ENCODE measurements at regions not wholly inside any gene's neighbourhood (a gene's known extent, or its start where the extent isn't known, plus 50 kb on each side); places are given as distances from the start of the nearest gene placed in this dataset.

DNA sequence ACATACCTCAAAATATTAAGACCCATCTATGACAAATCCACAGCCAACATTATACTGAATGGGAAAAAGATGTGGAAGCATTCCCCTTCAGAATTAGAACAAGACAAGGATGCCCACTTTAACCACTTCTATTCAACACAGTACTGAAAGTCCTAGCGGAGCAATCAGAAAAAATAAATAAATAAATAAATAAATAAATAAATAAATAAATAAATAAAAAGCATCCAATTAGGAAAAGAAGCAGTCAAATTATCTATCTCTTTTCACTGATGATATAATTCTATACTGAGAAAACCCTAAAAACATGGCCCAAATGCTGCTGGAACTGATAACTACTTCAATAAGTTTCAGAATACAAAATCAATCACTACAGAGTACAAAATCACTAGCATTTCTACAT is 67.5 kb downstream of the PRR32 start:
- no peak overlapping the region for H3K4me3 Mint-ChIP-seq
- H3K27ac Mint-ChIP-seq = no peak overlapping the region
- no peaks in the 10 kb centered on the region for H3K36me3 Mint-ChIP-seq
- DNase-seq (no peak), ATAC-seq (no peak)
- peaks cover 0 to 7% (median 2%) of the 10 kb centered on the region in 9 donors for H3K9me3 Mint-ChIP-seq
- no peaks in the 10 kb centered on the region for H3K4me1 Mint-ChIP-seq
- H3K27me3 Mint-ChIP-seq = no peaks in the 10 kb centered on the region
- POLR2A ChIA-PET = no interaction called here

DNA sequence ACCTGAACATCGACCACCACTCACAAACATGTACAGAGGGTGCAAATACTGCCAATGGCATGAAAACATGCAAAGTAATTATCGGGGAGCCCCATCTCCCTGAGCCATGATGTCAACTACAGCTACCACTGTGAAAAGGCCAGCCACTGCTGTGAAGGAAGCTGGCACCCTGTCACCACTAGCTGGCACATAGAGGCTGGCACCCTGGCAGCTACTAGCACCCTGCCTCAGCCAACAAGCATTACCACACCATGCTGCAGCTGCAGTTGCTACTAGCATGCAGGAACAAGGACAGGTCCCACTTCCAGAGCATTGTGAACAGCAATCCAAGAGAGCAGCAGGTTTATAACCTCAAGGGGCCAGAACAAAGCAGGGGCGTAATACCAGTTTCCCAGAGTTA is 81.4 kb downstream of the PRR32 start:
- Mint-ChIP-seq H3K36me3 (no peaks in the 10 kb centered on the region), H3K4me1 (no peaks in the 10 kb centered on the region), H3K27me3 (no peaks in the 10 kb centered on the region), H3K4me3 (no peak overlapping the region), H3K9me3 (peaks cover 0 to 18% (median 2%) of the 10 kb centered on the region in 9 donors), H3K27ac (no peak overlapping the region)
- DNase-seq (no peak), ATAC-seq (no peak)
- POLR2A ChIA-PET = no interaction called here

DNA sequence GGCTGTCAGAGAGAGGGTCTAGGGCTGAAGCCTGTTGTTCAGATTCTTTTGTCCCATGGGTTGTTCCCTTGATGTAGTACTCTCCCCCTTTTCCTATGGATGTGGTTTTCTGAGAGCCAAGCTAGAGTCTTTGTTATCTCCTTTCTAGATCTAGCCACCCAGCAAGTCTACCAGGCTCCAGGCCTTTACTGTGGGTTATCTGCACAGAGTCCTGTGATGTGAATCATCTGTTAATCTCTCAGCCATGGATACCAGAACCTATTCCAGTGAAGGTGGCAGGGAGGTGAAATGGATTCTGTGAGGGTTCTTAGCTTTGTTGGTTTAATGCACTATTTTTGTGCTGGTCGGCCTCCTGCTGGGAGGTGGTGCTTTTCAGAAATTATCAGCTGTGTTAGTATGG is 109.5 kb downstream of the PRR32 start:
- ATAC-seq (no peak), DNase-seq (no peak)
- POLR2A ChIA-PET = no interaction called here
- no peaks in the 10 kb centered on the region for H3K36me3 Mint-ChIP-seq
- no peak overlapping the region for H3K4me3 Mint-ChIP-seq
- no peaks in the 10 kb centered on the region for H3K27me3 Mint-ChIP-seq
- H3K4me1 Mint-ChIP-seq = no peaks in the 10 kb centered on the region
- H3K9me3 Mint-ChIP-seq = peaks cover 0 to 20% (median 3%) of the 10 kb centered on the region in 9 donors
- no peak overlapping the region for H3K27ac Mint-ChIP-seq

DNA sequence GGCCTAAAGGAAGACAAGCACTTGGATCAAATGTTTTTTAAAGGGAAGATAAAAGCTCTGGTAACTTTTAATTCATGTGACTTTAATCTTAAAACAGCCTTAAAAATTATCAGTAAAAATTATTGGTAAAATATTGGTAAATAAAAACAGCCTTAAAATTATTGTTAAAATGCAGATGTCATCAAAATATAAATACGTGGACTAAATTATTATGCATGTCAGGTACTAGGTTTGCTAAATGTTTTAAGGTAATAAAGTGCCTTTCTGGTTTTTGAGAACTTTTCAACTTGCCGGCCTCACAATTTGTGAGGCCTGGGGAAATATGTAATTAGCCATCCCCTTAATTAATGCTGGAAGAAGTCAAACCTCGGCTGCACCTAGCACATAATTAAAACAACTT is 147.7 kb downstream of the PRR32 start:
- H3K27ac Mint-ChIP-seq = no peak overlapping the region
- no peak overlapping the region for H3K4me3 Mint-ChIP-seq
- no peaks in the 10 kb centered on the region for H3K4me1 Mint-ChIP-seq
- peaks cover 0 to 12% (median 2%) of the 10 kb centered on the region in 9 donors for H3K9me3 Mint-ChIP-seq
- no peaks in the 10 kb centered on the region for H3K36me3 Mint-ChIP-seq
- no peak for DNase-seq
- ATAC-seq = no peak
- POLR2A ChIA-PET = no interaction called here
- no peaks in the 10 kb centered on the region for H3K27me3 Mint-ChIP-seq

DNA sequence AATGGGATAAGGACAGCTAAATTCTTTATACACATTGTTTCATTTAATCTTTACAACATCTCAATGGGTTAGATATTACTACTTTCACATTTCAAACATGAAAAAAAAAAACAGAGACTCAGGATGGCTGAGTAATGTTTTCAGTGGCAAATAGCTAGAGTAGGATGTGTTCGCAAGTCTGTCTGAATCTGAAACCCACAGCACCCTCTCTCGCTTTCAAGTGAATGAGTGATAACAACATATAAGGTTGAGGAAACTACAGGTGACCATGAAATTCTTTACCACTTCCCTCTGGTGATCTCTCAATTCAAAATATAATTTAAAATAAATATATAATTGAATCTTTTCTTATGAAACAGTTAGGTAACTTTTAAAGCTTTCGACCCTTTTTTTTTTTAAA is 162.6 kb downstream of the PRR32 start:
- ATAC-seq = no peak
- H3K27ac Mint-ChIP-seq = no peak overlapping the region
- no peaks in the 10 kb centered on the region for H3K36me3 Mint-ChIP-seq
- H3K4me3 Mint-ChIP-seq = no peak overlapping the region
- no peaks in the 10 kb centered on the region for H3K9me3 Mint-ChIP-seq
- H3K27me3 Mint-ChIP-seq = no peaks in the 10 kb centered on the region
- no peak for DNase-seq
- POLR2A ChIA-PET = no interaction called here
- H3K4me1 Mint-ChIP-seq = no peaks in the 10 kb centered on the region

DNA sequence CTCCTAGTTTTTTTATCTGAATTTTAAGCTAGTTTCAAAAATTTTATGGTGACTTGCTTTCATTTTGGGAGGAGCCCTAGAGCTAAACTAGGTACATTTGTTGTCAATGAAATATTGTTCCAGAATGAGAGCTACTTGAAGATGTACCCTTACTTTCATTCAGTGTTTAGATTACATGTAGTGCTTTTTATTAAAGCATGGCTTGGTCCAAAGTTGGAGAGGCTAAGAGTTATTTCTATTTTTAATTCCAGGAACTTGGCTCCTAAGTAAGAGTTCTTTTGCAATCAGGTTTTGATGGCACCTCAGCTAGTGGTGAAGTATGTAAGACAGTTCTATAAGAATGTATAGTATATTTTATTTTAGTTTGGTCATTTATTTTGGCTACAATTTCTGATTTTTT is 165.5 kb downstream of the PRR32 start:
- no peaks in the 10 kb centered on the region for H3K27me3 Mint-ChIP-seq
- H3K9me3 Mint-ChIP-seq = peaks cover 0 to 2% (median 0%) of the 10 kb centered on the region in 9 donors
- no peak for DNase-seq
- H3K4me1 Mint-ChIP-seq = no peaks in the 10 kb centered on the region
- no peak overlapping the region for H3K27ac Mint-ChIP-seq
- no peak overlapping the region for H3K4me3 Mint-ChIP-seq
- no peak for ATAC-seq
- no peaks in the 10 kb centered on the region for H3K36me3 Mint-ChIP-seq
- POLR2A ChIA-PET = no interaction called here

DNA sequence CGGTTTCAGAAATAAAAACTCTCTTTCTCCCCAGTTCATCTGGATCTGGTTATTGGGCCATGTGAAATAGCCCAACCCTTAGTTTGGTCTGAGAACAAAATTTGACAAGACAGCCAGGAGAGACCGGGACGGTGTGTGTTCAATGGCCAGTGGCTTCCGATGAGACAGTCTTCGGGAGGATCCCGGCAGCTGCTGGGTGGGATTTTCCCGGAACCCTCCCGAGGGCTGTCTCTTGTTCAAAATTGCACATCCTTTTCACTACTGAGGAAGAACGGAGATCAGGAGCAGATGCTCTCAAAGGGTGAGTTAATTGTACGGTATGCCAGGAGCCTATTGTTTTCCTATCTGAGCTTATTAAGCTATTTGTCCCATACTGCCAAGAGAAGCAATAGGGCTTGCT is 166.5 kb downstream of the PRR32 start:
- DNase-seq (no peak), ATAC-seq (no peak)
- Mint-ChIP-seq H3K4me3 (no peak overlapping the region), H3K27me3 (no peaks in the 10 kb centered on the region), H3K9me3 (peaks cover 0 to 2% (median 0%) of the 10 kb centered on the region in 9 donors), H3K36me3 (no peaks in the 10 kb centered on the region), H3K4me1 (no peaks in the 10 kb centered on the region), H3K27ac (no peak overlapping the region)
- POLR2A ChIA-PET = no interaction called here

DNA sequence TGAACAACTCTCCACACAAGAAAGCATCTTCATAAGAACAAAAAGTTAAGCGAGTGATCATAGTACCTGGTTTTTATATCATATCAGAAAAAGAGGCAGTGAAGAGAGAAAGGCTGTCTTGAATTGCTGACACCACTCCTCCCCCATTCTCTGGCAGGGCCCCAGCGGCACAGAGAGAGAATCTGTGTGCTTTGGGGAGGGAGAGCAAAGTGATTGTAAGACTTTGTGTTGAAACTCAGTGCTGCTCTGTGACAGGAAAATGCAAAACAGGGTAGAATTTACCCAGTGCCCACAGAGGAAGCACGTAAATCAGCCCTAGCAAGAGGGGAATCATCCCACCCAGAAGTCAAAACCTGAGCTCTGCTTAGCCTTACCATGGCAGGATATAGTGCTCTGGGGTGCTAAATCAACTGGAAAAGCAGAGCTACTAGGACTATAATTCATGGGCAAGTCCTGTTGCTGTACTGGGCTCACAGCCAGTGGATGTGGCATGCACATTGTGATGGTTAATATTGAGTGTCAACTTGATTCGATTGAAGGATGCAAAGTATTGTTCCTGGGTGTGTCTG is 174.6 kb downstream of the PRR32 start:
- POLR2A ChIA-PET = no interaction called here
- Mint-ChIP-seq H3K4me1 (no peaks in the 10 kb centered on the region), H3K9me3 (peaks cover 0 to 3% (median 0%) of the 10 kb centered on the region in 9 donors), H3K4me3 (no peak overlapping the region), H3K36me3 (no peaks in the 10 kb centered on the region), H3K27ac (no peak overlapping the region), H3K27me3 (no peaks in the 10 kb centered on the region)
- ATAC-seq (no peak), DNase-seq (no peak)

DNA sequence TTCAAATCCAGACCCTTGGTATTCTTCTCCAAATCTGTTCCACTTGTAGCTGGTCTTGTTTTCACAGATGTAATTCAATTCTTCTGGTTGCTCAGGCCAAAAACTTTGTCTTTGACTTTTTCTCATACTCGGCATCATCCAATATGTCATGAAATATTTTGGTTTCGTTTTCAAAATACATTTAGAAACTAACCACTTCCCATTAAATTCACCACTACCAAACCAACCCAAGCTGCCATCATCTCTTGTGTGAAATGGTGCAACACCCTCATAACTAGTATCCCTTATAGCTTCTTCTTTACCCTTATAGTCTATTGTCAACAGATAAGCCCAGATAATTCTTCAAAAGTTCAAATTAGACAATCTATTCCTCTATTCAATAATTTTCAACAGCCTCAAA is 192.1 kb downstream of the PRR32 start:
- ATAC-seq (no peak), DNase-seq (no peak)
- Mint-ChIP-seq H3K4me3 (no peak overlapping the region), H3K27ac (no peak overlapping the region), H3K4me1 (no peaks in the 10 kb centered on the region), H3K9me3 (peaks cover 0 to 10% (median 4%) of the 10 kb centered on the region in 9 donors), H3K27me3 (no peaks in the 10 kb centered on the region), H3K36me3 (no peaks in the 10 kb centered on the region)
- POLR2A ChIA-PET = no interaction called here

DNA sequence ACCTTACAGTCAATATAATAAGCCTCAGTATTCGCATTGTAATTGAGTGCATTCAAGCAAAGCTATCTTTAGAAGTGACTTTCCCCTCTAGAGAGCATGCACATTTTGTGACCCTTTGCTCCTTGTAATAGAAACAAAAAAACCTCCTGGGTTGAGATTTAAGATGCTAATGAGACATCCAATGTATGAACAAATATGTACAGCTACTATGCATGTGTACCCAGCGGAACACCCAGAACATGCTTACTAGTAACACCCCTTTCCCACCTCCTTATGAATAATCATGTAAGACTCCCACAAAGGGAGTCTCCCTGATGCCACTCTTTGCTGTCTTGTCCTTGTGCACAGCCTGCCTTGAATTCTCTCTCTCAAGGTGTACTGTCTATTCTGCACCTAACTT is 205.5 kb downstream of the PRR32 start:
- no peak for ATAC-seq
- Mint-ChIP-seq H3K36me3 (no peaks in the 10 kb centered on the region), H3K27me3 (no peaks in the 10 kb centered on the region), H3K9me3 (peaks cover 0 to 7% (median 0%) of the 10 kb centered on the region in 9 donors), H3K4me3 (no peak overlapping the region), H3K4me1 (no peaks in the 10 kb centered on the region), H3K27ac (no peak overlapping the region)
- no peak for DNase-seq
- POLR2A ChIA-PET = no interaction called here

DNA sequence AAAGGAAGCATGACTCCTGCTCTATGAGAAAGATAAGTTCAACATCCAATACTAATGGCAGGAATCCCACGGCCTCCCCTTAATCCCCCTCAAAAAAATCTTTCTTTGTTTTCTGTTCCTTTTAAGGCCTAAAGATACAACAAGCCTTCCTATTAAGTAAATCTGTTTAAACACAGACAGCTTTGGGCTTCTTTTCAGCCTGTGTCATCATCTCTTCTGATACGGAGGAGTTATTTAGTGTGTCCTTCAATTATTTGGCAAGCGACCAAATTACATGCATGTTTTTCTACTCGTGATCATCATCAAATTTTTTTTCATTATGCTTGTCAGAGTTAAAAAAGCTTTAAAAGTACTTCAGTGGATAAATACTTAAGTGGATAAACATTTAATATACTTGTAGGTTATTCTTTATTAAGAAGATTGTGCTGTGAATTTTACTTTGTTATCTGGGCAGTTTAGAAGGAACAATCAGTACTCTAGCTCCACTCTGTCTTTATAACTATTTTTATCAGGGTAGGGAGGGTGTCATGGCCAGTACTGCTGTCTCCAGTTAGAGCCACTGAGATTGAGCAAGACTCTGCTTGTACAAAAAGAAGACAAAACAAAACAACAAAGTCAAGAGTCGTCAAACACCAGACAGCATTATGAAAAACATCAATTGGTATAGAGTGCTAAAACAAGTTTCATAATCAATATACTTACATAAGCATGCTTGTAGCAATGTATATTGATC is 210.7 kb downstream of the PRR32 start:
- Mint-ChIP-seq H3K27ac (no peak overlapping the region), H3K9me3 (peaks cover 0 to 6% (median 0%) of the 10 kb centered on the region in 9 donors), H3K36me3 (no peaks in the 10 kb centered on the region), H3K27me3 (no peaks in the 10 kb centered on the region), H3K4me3 (no peak overlapping the region), H3K4me1 (no peaks in the 10 kb centered on the region)
- POLR2A ChIA-PET = no interaction called here
- no peak for DNase-seq
- no peak for ATAC-seq

DNA sequence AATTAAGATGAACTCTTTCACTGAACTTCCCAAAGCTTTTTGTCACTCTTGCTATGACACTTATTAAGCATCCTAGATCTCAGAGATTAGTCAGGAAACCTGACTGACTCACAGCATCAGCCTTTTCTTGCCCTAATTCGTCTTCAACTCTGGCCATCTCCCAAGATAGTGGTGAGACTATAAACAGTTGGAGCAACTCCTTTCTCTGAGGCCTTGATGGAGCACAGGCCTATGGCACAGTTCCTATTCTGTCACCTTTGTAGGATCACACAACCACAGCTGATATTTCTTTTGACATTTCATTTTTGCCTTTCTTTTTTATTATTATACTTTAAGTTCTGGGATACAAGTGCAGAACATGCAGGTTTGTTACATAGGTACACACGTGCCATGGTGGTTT is 217.6 kb downstream of the PRR32 start:
- no peak overlapping the region for H3K27ac Mint-ChIP-seq
- H3K4me3 Mint-ChIP-seq = no peak overlapping the region
- DNase-seq = no peak
- peaks cover 0 to 3% (median 0%) of the 10 kb centered on the region in 9 donors for H3K9me3 Mint-ChIP-seq
- POLR2A ChIA-PET = no interaction called here
- no peaks in the 10 kb centered on the region for H3K27me3 Mint-ChIP-seq
- H3K4me1 Mint-ChIP-seq = no peaks in the 10 kb centered on the region
- no peak for ATAC-seq
- no peaks in the 10 kb centered on the region for H3K36me3 Mint-ChIP-seq

DNA sequence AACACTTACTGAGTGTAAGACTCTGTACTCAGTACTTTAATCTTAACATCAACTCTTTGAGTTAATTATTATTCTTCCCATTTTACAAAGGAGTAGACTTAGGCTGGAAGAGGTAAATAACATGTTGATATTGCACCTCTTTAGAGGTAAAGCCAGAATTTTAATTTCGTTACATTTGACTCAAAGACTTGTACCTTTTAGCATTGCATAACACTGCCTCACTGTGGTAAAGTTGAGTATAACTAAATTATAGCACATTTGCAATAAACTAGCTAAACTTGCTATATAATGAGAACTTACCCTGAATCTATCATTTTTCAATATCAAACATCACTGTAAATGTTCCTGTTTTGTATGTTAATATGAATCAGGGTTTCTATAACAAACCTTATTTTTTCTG is 218.5 kb downstream of the PRR32 start:
- Mint-ChIP-seq H3K9me3 (peaks cover 0 to 3% (median 0%) of the 10 kb centered on the region in 9 donors), H3K4me3 (no peak overlapping the region), H3K4me1 (no peaks in the 10 kb centered on the region), H3K36me3 (no peaks in the 10 kb centered on the region), H3K27me3 (no peaks in the 10 kb centered on the region), H3K27ac (no peak overlapping the region)
- POLR2A ChIA-PET = no interaction called here
- ATAC-seq = no peak
- no peak for DNase-seq

Measured in naive thymus-derived CD8-positive, alpha-beta T cell (primary cell).